Omental fat pad (tissue), 3 donors: ENCODE measurements at regions not wholly inside any gene's neighbourhood (a gene's known extent, or its start where the extent isn't known, plus 50 kb on each side); places are given as distances from the start of the nearest gene placed in this dataset.

ENCODE experiments used
- ATAC-seq: fragments of 150-250 bp; one replicate; pipeline ENCODE4 v1.9.1; 2016; ENCODE audit warnings: mild to moderate bottlenecking, moderate library complexity; ENCODE audit not compliant: low FRiP score
- DNase-seq: peaks from one replicate; pipeline ENCODE4 v3.0.0-alpha.2; 2019; ENCODE audit warnings: low spot score
- CTCF ChIP-seq, 3 donors: fragments of 450-650 bp; IDR thresholded peaks; one replicate each; pipeline ENCODE4 v1.5.1; 2016 to 2017; ENCODE audit warnings: antibody characterized with exemption in 3 of 3, mild to moderate bottlenecking in 3 of 3, moderate library complexity in 2 of 3

GRCh38 chr3:132907293-132907692 is 130.9 kb upstream of the TMEM108 start:
- ATAC-seq (no peak), DNase-seq (no peak)
- TF ChIP-seq CTCF (IDR thresholded peaks at IDR 0.05) = no peak

GRCh38 chr3:132900481-132900880 is 137.7 kb upstream of the TMEM108 start:
- ATAC-seq = no peak
- DNase-seq = no peak
- TF ChIP-seq CTCF (IDR thresholded peaks at IDR 0.05) = no peak

GRCh38 chr3:132898141-132898540 is 140.1 kb upstream of the TMEM108 start:
- DNase-seq (no peak), ATAC-seq (no peak)
- no peak for TF ChIP-seq CTCF (IDR thresholded peaks at IDR 0.05)

GRCh38 chr3:132892956-132893355 is 145.2 kb upstream of the TMEM108 start:
- ATAC-seq = no peak
- no peak for DNase-seq
- TF ChIP-seq CTCF (IDR thresholded peaks at IDR 0.05) = no peak

GRCh38 chr3:132881756-132882409 is 156.3 kb upstream of the TMEM108 start:
- ATAC-seq (no peak), DNase-seq (no peak)
- no peak for TF ChIP-seq CTCF (IDR thresholded peaks at IDR 0.05)

- TF ChIP-seq CTCF (IDR thresholded peaks at IDR 0.05) = no peak
- ATAC-seq (no peak), DNase-seq (no peak)
Observed at GRCh38 chr3:132880986-132881385, 157.2 kb upstream of the TMEM108 start.

- TF ChIP-seq CTCF (IDR thresholded peaks at IDR 0.05) = no peak
- DNase-seq (no peak), ATAC-seq (no peak)
Observed at GRCh38 chr3:132879656-132880055, 157.4 kb upstream of the NPHP3 start.
